OCI-LY7 (cell line): ENCODE measurements at regions not wholly inside any gene's neighbourhood (a gene's known extent, or its start where the extent isn't known, plus 50 kb on each side); places are given as distances from the start of the nearest gene placed in this dataset.

Experiments
- CTCF ChIP-seq: fragments of 200-600 bp; sonication (generic); conservative IDR thresholded peaks from 2 replicates; pipeline ENCODE4 v1.5.1; 2014; ENCODE audit warnings: mild to moderate bottlenecking, antibody characterized with exemption, low read length, moderate library complexity, mixed read lengths
- EZH2phosphoT487 ChIP-seq: fragments of 200-600 bp; sonication (generic); IDR thresholded peaks from 2 replicates; pipeline ENCODE4 v1.6.1; 2018; ENCODE audit warnings: low read depth, borderline replicate concordance, mild to moderate bottlenecking, mixed run types, antibody characterized with exemption, low read length, moderate library complexity, mixed read lengths

- no peak for TF ChIP-seq CTCF
- TF ChIP-seq EZH2phosphoT487, result no peak
Measured at GRCh38 chr9:79477241-79477840, 94.4 kb upstream of the TLE4 start.
